ENCODE measurements at regions not wholly inside any gene's neighbourhood (a gene's known extent, or its start where the extent isn't known, plus 50 kb on each side); places are given as distances from the start of the nearest gene placed in this dataset.
"Not testable (repeated sequence)": the region's sequence is repeated elsewhere in the genome, so short reads cannot be mapped to it uniquely, and the experiment has no call there.

DNA sequence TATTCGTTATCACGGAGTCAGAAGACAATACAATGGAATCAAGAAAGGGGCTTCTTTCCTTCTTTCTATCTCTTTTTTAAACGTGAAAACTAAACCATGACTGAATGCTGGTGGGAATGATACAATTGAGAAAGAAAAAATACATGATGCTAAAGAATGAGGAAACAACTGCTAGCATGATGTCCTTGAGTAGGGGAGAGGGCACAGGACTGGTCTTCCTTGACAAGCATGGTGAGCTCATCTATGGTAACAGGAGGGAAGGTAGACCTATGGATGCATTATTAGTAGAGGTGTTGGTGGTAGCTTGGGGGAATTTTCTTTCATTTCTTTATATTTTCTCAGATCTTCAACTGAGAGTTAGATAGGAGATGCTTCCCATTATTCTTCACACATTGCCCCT is 88.9 kb upstream of the COL1A2 start:
- H3K27ac ChIP-seq (ENCODE audit: insufficient read depth, low read length, poor library complexity, severe bottlenecking): no peak overlapping the region
- no peaks in the 10 kb centered on the region for H3K36me3 ChIP-seq (ENCODE audit: control insufficient read depth, insufficient read depth, low read length)
- H3K4me3 ChIP-seq (ENCODE audit: insufficient read depth, low read depth, low read length, poor library complexity, severe bottlenecking): no peak overlapping the region

DNA sequence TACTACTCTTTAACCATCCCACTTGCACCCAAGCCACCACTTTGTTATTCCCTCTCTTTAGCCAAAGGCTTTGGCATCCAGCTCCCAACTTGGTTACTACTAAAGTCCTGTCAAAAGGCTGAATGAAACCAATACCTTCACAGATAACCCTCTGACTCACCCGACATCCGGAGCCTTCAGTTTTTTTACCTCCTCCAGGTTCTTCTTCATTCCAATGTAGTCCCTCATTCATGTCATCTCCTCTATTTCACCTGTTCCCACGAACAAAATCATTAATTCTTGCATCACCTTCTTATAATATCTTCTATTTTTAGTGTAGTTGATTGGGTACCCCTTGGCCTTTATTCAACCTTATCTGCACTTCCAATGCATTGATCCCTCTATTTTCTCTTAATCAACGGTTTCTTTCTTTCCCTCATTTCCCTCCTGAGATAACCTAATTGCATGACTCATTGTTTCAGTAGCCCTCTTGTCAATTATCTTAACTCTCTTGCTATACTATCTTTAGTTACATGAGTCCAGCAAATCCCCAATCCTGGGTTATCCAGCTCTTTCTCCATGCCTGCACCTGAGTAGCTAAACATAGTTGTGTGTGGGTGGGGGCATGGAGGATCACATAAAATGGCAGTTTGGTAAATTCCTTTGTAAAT is 87.2 kb upstream of the COL1A2 start:
- H3K9me3 ChIP-seq (ENCODE audit: control insufficient read depth, low read length): no peaks in the 10 kb centered on the region
- no peaks in the 10 kb centered on the region for H3K4me1 ChIP-seq (ENCODE audit: control insufficient read depth, insufficient read depth, low read length, poor library complexity, severe bottlenecking)
- H3K27me3 ChIP-seq (replicated peaks; ENCODE audit: control insufficient read depth, insufficient read depth, low read length, poor library complexity, severe bottlenecking): no peaks in the 10 kb centered on the region
- no peak for DNase-seq
- H3K27ac ChIP-seq (ENCODE audit: insufficient read depth, low read length, poor library complexity, severe bottlenecking): no peak overlapping the region
- H3K4me3 ChIP-seq (ENCODE audit: insufficient read depth, low read depth, low read length, poor library complexity, severe bottlenecking): no peak overlapping the region
- no peaks in the 10 kb centered on the region for H3K36me3 ChIP-seq (ENCODE audit: control insufficient read depth, insufficient read depth, low read length)

More for the DNA sequence above, 88.9 kb upstream of the COL1A2 start:
- Histone ChIP-seq H3K27me3 (replicated peaks; ENCODE audit: control insufficient read depth, insufficient read depth, low read length, poor library complexity, severe bottlenecking) (no peaks in the 10 kb centered on the region), H3K9me3 (ENCODE audit: control insufficient read depth, low read length) (no peaks in the 10 kb centered on the region), H3K4me1 (ENCODE audit: control insufficient read depth, insufficient read depth, low read length, poor library complexity, severe bottlenecking) (no peaks in the 10 kb centered on the region)
- DNase-seq: no peak

DNA sequence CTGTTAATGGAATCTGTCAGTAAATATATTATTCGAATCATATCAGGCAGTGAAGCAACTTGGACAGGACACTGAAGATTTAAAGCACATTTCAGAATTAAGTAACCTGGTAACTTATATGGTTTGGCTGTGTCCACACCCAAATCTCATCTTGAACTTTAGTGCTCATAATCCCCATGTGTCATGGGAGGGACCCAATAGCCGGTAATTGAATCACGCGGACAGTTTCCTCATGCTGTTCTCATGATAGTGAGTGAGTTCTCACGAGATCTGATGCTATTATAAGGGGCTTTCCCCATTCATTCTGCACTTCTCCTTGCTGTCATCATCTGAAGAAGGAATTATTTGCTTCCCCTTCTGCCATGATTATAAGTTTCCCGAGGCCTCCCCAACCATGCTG is 83.2 kb upstream of the COL1A2 start:
- Histone ChIP-seq H3K9me3 (ENCODE audit: control insufficient read depth, low read length) (no peaks in the 10 kb centered on the region), H3K4me3 (ENCODE audit: insufficient read depth, low read depth, low read length, poor library complexity, severe bottlenecking) (no peak overlapping the region), H3K4me1 (ENCODE audit: control insufficient read depth, insufficient read depth, low read length, poor library complexity, severe bottlenecking) (no peaks in the 10 kb centered on the region), H3K36me3 (ENCODE audit: control insufficient read depth, insufficient read depth, low read length) (no peaks in the 10 kb centered on the region), H3K27ac (ENCODE audit: insufficient read depth, low read length, poor library complexity, severe bottlenecking) (no peak overlapping the region), H3K27me3 (replicated peaks; ENCODE audit: control insufficient read depth, insufficient read depth, low read length, poor library complexity, severe bottlenecking) (no peaks in the 10 kb centered on the region)
- DNase-seq: no peak

DNA sequence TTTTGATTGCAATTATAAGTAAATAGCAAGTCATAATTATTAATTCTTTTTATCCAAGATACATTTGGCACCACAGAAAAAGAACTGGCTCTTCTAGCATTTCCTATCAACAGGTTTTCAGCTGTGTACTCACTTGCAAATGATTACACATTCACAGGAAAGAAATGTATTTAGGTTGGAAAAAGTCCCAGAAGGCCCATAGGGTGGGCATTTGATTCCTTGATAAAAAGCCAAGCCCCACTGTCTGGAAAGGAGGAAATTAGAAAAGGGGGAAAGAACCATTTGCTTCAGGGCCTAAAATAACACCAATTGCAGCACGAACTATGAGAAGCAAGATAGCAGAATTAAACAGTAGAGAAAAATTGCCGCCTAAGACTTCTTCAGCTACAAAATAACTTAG is 80.8 kb upstream of the COL1A2 start:
- Histone ChIP-seq H3K9me3 (ENCODE audit: control insufficient read depth, low read length) (no peaks in the 10 kb centered on the region), H3K27me3 (replicated peaks; ENCODE audit: control insufficient read depth, insufficient read depth, low read length, poor library complexity, severe bottlenecking) (no peaks in the 10 kb centered on the region), H3K27ac (ENCODE audit: insufficient read depth, low read length, poor library complexity, severe bottlenecking) (no peak overlapping the region), H3K4me1 (ENCODE audit: control insufficient read depth, insufficient read depth, low read length, poor library complexity, severe bottlenecking) (no peaks in the 10 kb centered on the region), H3K4me3 (ENCODE audit: insufficient read depth, low read depth, low read length, poor library complexity, severe bottlenecking) (no peak overlapping the region), H3K36me3 (ENCODE audit: control insufficient read depth, insufficient read depth, low read length) (no peaks in the 10 kb centered on the region)
- no peak for DNase-seq

DNA sequence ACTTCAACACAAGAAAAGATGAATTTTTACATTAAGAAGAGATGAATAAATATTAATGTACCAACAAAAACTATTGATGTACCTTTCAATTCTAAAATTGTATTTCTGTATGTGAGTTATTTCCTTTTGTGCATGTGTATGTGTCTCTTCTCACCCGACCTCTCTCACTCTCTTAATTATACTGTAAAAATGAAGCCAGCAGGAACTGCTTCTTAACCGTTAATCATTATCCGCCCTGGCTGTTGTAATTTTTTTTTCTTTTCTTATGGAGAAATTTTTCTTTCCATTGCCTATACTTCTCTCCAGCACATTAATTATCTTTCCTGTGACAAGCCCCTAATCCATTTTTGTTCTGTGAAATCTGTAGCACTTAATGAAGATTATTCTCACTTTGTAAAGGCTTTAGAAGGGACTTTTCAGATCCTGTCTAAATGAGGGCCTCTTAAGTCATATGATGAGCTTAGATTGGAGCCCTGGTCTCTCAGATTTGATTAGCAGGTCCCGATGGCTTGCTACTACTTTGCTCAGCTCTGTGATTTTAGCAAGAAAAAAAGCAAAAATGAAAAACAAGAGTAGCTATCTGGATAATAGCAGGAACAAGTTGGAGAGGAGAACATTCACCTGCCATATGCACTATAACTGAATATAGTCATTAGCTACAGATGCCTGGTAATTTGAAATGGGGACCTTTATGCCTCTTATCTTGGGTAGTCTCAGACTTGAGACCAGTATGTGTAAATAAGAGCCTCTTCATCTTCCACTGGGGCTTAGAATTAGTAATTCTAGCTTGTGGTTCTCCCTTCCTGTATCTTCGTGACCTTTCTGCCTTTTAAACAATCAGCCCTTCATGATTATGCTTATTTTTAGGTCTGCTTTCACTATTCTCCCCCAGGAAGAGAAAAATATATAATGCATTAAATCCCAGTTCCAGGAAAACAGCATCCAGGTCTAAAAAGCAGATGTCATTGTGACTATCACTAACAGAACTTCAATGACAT is 80.0 kb upstream of the COL1A2 start:
- Histone ChIP-seq H3K27ac (ENCODE audit: insufficient read depth, low read length, poor library complexity, severe bottlenecking) (no peak overlapping the region), H3K36me3 (ENCODE audit: control insufficient read depth, insufficient read depth, low read length) (no peaks in the 10 kb centered on the region), H3K27me3 (replicated peaks; ENCODE audit: control insufficient read depth, insufficient read depth, low read length, poor library complexity, severe bottlenecking) (no peaks in the 10 kb centered on the region), H3K4me1 (ENCODE audit: control insufficient read depth, insufficient read depth, low read length, poor library complexity, severe bottlenecking) (no peaks in the 10 kb centered on the region), H3K4me3 (ENCODE audit: insufficient read depth, low read depth, low read length, poor library complexity, severe bottlenecking) (no peak overlapping the region), H3K9me3 (ENCODE audit: control insufficient read depth, low read length) (no peaks in the 10 kb centered on the region)
- DNase-seq: no peak

DNA sequence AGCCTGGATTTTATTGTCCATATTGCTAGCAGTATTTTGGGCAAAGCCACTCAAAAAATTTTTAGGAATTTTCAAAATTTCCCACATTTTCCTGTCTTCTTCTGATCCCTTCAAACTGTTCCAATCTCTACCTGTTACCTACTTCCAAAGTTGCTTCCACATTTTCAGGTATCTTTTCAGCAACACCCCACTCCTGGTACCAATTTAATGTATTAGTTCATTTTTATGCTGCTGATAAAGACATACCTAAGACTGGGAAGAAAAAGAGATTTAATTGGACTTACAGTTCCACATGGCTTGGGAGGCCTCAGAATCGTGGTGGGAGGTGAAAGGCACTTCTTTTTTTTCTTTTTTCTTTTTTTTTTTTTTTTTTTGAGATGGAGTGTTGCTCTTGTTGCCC is 73.6 kb upstream of the COL1A2 start:
- not testable (repeated sequence) for H3K36me3 ChIP-seq (ENCODE audit: control insufficient read depth, insufficient read depth, low read length); H3K9me3 ChIP-seq (ENCODE audit: control insufficient read depth, low read length); H3K27ac ChIP-seq (ENCODE audit: insufficient read depth, low read length, poor library complexity, severe bottlenecking); H3K4me1 ChIP-seq (ENCODE audit: control insufficient read depth, insufficient read depth, low read length, poor library complexity, severe bottlenecking); H3K4me3 ChIP-seq (ENCODE audit: insufficient read depth, low read depth, low read length, poor library complexity, severe bottlenecking); H3K27me3 ChIP-seq (replicated peaks; ENCODE audit: control insufficient read depth, insufficient read depth, low read length, poor library complexity, severe bottlenecking); DNase-seq

DNA sequence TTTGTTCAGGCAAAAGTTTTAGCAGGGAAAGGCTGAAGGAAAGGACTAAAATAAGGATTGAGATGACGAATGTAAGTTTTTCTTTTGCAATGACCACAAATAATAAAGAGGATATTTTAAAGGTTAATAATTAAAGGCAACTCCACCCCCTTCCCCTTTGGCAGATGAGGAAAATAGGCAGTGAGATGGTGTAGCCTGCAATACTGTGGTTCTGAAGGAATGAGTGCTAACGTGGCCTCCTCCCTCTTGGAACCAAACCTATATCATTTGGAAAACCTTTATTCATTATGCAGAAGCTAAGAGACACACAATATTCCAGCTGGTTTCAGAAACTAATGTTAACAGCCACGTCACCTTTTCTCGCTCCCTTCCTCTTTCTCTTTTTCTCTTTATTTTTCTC is 70.9 kb upstream of the COL1A2 start:
- no peaks in the 10 kb centered on the region for H3K9me3 ChIP-seq (ENCODE audit: control insufficient read depth, low read length)
- no peak overlapping the region for H3K4me3 ChIP-seq (ENCODE audit: insufficient read depth, low read depth, low read length, poor library complexity, severe bottlenecking)
- no peak overlapping the region for H3K27ac ChIP-seq (ENCODE audit: insufficient read depth, low read length, poor library complexity, severe bottlenecking)
- no peaks in the 10 kb centered on the region for H3K4me1 ChIP-seq (ENCODE audit: control insufficient read depth, insufficient read depth, low read length, poor library complexity, severe bottlenecking)
- no peaks in the 10 kb centered on the region for H3K36me3 ChIP-seq (ENCODE audit: control insufficient read depth, insufficient read depth, low read length)
- H3K27me3 ChIP-seq (replicated peaks; ENCODE audit: control insufficient read depth, insufficient read depth, low read length, poor library complexity, severe bottlenecking): no peaks in the 10 kb centered on the region
- no peak for DNase-seq

DNA sequence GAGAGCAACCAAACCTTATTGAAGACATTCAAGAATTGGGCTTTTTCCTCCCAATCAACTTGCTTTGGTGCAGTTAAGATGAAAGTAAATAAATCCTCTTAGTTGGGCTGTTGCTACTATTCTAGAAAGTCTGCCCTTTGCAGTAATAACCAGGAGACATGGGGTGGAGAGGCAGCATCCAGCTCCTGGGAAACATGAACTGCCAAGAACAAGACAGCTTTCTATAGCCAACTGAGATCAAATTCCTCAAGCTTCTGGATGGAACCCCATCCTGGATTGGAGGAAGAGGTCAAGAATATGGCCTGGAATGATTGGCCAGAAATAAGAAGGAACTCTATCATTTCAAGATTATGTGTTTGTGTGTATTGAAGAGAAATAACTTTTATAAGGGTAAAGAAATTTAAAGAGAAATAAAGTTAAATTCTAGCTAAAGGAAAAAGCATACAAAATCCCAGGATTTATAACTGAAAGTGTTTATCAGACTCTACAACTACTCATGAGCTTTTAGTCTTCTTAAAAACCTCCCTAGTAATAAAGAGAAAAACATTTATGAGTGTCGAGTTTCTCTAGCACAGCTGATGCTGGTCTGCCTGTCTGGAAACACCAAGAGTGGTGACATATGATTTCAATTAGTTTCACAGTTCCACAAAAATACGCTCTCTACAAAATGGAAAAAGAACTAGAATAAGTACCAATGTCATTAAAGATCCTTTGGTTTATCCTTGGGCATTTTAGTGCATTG is 70.1 kb upstream of the COL1A2 start:
- H3K4me1 ChIP-seq (ENCODE audit: control insufficient read depth, insufficient read depth, low read length, poor library complexity, severe bottlenecking): no peaks in the 10 kb centered on the region
- H3K9me3 ChIP-seq (ENCODE audit: control insufficient read depth, low read length): no peaks in the 10 kb centered on the region
- no peaks in the 10 kb centered on the region for H3K36me3 ChIP-seq (ENCODE audit: control insufficient read depth, insufficient read depth, low read length)
- no peaks in the 10 kb centered on the region for H3K27me3 ChIP-seq (replicated peaks; ENCODE audit: control insufficient read depth, insufficient read depth, low read length, poor library complexity, severe bottlenecking)
- DNase-seq: no peak
- no peak overlapping the region for H3K27ac ChIP-seq (ENCODE audit: insufficient read depth, low read length, poor library complexity, severe bottlenecking)
- no peak overlapping the region for H3K4me3 ChIP-seq (ENCODE audit: insufficient read depth, low read depth, low read length, poor library complexity, severe bottlenecking)

DNA sequence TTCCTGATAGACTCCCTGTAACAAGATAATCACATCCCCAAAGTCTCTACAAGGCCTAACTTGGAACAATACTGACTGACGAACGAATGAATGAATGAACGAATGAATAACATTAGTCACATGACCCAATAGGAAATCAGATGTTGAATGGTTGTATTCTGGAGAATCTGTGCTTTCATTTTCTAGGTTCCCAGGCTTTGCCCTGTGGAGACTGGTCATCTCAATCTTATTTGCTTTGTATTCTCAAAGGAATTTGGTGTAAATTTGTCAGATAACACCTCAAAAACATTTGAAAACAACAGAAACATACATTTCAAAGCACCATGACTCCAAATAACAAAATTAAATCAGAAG is 69.6 kb upstream of the COL1A2 start:
- Histone ChIP-seq H3K9me3 (ENCODE audit: control insufficient read depth, low read length) (no peaks in the 10 kb centered on the region), H3K27ac (ENCODE audit: insufficient read depth, low read length, poor library complexity, severe bottlenecking) (no peak overlapping the region), H3K4me3 (ENCODE audit: insufficient read depth, low read depth, low read length, poor library complexity, severe bottlenecking) (no peak overlapping the region), H3K27me3 (replicated peaks; ENCODE audit: control insufficient read depth, insufficient read depth, low read length, poor library complexity, severe bottlenecking) (no peaks in the 10 kb centered on the region), H3K36me3 (ENCODE audit: control insufficient read depth, insufficient read depth, low read length) (no peaks in the 10 kb centered on the region), H3K4me1 (ENCODE audit: control insufficient read depth, insufficient read depth, low read length, poor library complexity, severe bottlenecking) (no peaks in the 10 kb centered on the region)
- no peak for DNase-seq
